ENCODE measurements at regions not wholly inside any gene's neighbourhood (a gene's known extent, or its start where the extent isn't known, plus 50 kb on each side); places are given as distances from the start of the nearest gene placed in this dataset.
"Not testable (repeated sequence)": the region's sequence is repeated elsewhere in the genome, so short reads cannot be mapped to it uniquely, and the experiment has no call there.

- DNase-seq (ENCODE audit: low read depth), result not testable (repeated sequence)
These were observed 250.4 kb downstream of the ERMARD start for GRCh38 chr6:170001782-170002181.

GRCh38 chr6:170000071-170000843 lies 248.8 kb downstream of the ERMARD start:
- DNase-seq (ENCODE audit: low read depth), result no peak

- DNase-seq (ENCODE audit: low read depth), result no peak
These were observed 247.9 kb downstream of the ERMARD start for GRCh38 chr6:169999367-169999766.

GRCh38 chr6:169998457-169998856 lies 247.0 kb downstream of the ERMARD start:
- DNase-seq (ENCODE audit: low read depth), result no peak

- peak; percentile 68 for DNase-seq (ENCODE audit: low read depth)
These were observed 246.5 kb downstream of the ERMARD start for GRCh38 chr6:169997930-169998218.

GRCh38 chr6:169997187-169997929 lies 245.9 kb downstream of the ERMARD start:
- no peak for DNase-seq (ENCODE audit: low read depth)

GRCh38 chr6:169996378-169997051 lies 245.1 kb downstream of the ERMARD start:
- DNase-seq (ENCODE audit: low read depth), result no peak

GRCh38 chr6:169994739-169995138 lies 243.3 kb downstream of the ERMARD start:
- no peak for DNase-seq (ENCODE audit: low read depth)

GRCh38 chr6:169993861-169994481 lies 242.5 kb downstream of the ERMARD start:
- DNase-seq (ENCODE audit: low read depth), result no peak

- no peak for DNase-seq (ENCODE audit: low read depth)
These were observed 240.5 kb downstream of the ERMARD start for GRCh38 chr6:169991913-169992312.

- DNase-seq (ENCODE audit: low read depth), result no peak
These were observed 239.6 kb downstream of the ERMARD start for GRCh38 chr6:169991031-169991390.

GRCh38 chr6:169990095-169991030 lies 238.9 kb downstream of the ERMARD start:
- DNase-seq (ENCODE audit: low read depth), result no peak

- DNase-seq (ENCODE audit: low read depth), result no peak
These were observed 238.2 kb downstream of the ERMARD start for GRCh38 chr6:169989594-169989993.

GRCh38 chr6:169988769-169989550 lies 237.5 kb downstream of the ERMARD start:
- DNase-seq (ENCODE audit: low read depth), result no peak

GRCh38 chr6:169986848-169987498 lies 235.6 kb downstream of the ERMARD start:
- DNase-seq (ENCODE audit: low read depth), result no peak

- DNase-seq (ENCODE audit: low read depth), result no peak
These were observed 234.9 kb downstream of the ERMARD start for GRCh38 chr6:169986171-169986847.

GRCh38 chr6:169985121-169986015 lies 233.9 kb downstream of the ERMARD start:
- DNase-seq (ENCODE audit: low read depth), result no peak

Measured in HT1080 (cell line).